Activated T-cell treated with anti-CD3 and anti-CD28 coated beads for 24 hours (primary cell): ENCODE measurements at regions not wholly inside any gene's neighbourhood (a gene's known extent, or its start where the extent isn't known, plus 50 kb on each side); places are given as distances from the start of the nearest gene placed in this dataset.
"Not testable (repeated sequence)": the region's sequence is repeated elsewhere in the genome, so short reads cannot be mapped to it uniquely, and the experiment has no call there.

ENCODE experiments used
- DNase-seq: peaks from one replicate; pipeline ENCODE4 v3.0.0-alpha.2; 2020; ENCODE audit warnings: low read depth

GRCh38 chr2:82968358-82968757 lies 1490.7 kb downstream of the SUCLG1 start:
- DNase-seq = no peak

GRCh38 chr2:82964341-82964740 lies 1494.7 kb downstream of the SUCLG1 start:
- DNase-seq = no peak

- no peak for DNase-seq
Observed at GRCh38 chr2:82959727-82960126, 1499.4 kb downstream of the SUCLG1 start.

- no peak for DNase-seq
Observed at GRCh38 chr2:82954868-82955267, 1504.2 kb downstream of the SUCLG1 start.

- DNase-seq = no peak
Observed at GRCh38 chr2:82939211-82939610, 1519.9 kb downstream of the SUCLG1 start.

- not testable (repeated sequence) for DNase-seq
Observed at GRCh38 chr2:82938321-82938845, 1520.7 kb downstream of the SUCLG1 start.

- DNase-seq = no peak
Observed at GRCh38 chr2:82913566-82913965, 1545.5 kb downstream of the SUCLG1 start.

GRCh38 chr2:82896117-82896516 lies 1563.0 kb downstream of the SUCLG1 start:
- DNase-seq = no peak

- no peak for DNase-seq
Observed at GRCh38 chr2:82893190-82893589, 1565.9 kb downstream of the SUCLG1 start.

GRCh38 chr2:82879803-82880202 lies 1579.3 kb downstream of the SUCLG1 start:
- DNase-seq = no peak

- DNase-seq = no peak
Observed at GRCh38 chr2:82875858-82876257, 1583.2 kb downstream of the SUCLG1 start.

- DNase-seq = no peak
Observed at GRCh38 chr2:82857967-82858366, 1601.1 kb downstream of the SUCLG1 start.

- DNase-seq = no peak
Observed at GRCh38 chr2:82853299-82853698, 1605.8 kb downstream of the SUCLG1 start.

GRCh38 chr2:82852787-82853186 lies 1606.3 kb downstream of the SUCLG1 start:
- no peak for DNase-seq

- no peak for DNase-seq
Observed at GRCh38 chr2:82848285-82848684, 1610.8 kb downstream of the SUCLG1 start.

GRCh38 chr2:82839036-82839435 lies 1620.0 kb downstream of the SUCLG1 start:
- DNase-seq = no peak

- DNase-seq = no peak
Observed at GRCh38 chr2:82837588-82838304, 1621.3 kb downstream of the SUCLG1 start.

- DNase-seq = no peak
Observed at GRCh38 chr2:82834893-82835292, 1624.2 kb downstream of the SUCLG1 start.

- DNase-seq = no peak
Observed at GRCh38 chr2:82827426-82827825, 1631.7 kb downstream of the SUCLG1 start.

- no peak for DNase-seq
Observed at GRCh38 chr2:82826437-82826836, 1632.6 kb downstream of the SUCLG1 start.

- DNase-seq = no peak
Observed at GRCh38 chr2:82825410-82826090, 1633.5 kb downstream of the SUCLG1 start.

- no peak for DNase-seq
Observed at GRCh38 chr2:82823892-82824291, 1635.2 kb downstream of the SUCLG1 start.

GRCh38 chr2:82819951-82820350 lies 1639.1 kb downstream of the SUCLG1 start:
- no peak for DNase-seq

GRCh38 chr2:82814146-82814545 lies 1644.9 kb downstream of the SUCLG1 start:
- DNase-seq = no peak
